NAMALWA (cell line): ENCODE measurements at regions not wholly inside any gene's neighbourhood (a gene's known extent, or its start where the extent isn't known, plus 50 kb on each side); places are given as distances from the start of the nearest gene placed in this dataset.

ENCODE experiments used
- DNase-seq: peaks from one replicate; pipeline ENCODE4 v3.0.0-alpha.2; 2015; ENCODE audit warnings: low spot score

DNA sequence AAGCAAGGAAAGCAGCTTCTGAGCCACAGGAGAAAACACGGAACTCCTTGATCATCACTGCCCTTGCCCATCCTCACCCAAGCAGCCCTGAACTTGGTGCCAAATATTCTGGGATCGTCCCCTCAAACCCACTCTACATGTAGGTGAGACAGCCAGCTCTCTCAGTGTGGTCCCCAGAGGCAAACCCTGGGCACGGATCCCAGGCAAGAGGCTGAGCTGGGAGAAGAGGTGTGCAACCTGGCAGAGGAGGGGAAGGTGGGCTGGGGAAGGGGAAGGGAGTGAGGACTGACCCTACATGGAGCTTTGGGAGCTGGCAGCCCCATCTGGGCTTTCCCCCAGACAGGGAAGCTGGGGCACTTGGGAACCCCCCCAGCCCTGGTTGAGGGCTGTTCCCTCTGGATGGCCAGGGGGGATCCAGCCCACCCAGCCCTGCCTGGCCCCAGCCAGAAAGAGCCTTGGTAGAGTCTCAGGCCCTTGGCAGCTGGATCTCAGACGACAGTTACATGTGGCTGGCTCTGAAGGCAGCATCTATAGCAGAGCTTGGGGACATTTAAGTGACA is 186.2 kb upstream of the CST7 start:
- DNase-seq, result no peak

DNA sequence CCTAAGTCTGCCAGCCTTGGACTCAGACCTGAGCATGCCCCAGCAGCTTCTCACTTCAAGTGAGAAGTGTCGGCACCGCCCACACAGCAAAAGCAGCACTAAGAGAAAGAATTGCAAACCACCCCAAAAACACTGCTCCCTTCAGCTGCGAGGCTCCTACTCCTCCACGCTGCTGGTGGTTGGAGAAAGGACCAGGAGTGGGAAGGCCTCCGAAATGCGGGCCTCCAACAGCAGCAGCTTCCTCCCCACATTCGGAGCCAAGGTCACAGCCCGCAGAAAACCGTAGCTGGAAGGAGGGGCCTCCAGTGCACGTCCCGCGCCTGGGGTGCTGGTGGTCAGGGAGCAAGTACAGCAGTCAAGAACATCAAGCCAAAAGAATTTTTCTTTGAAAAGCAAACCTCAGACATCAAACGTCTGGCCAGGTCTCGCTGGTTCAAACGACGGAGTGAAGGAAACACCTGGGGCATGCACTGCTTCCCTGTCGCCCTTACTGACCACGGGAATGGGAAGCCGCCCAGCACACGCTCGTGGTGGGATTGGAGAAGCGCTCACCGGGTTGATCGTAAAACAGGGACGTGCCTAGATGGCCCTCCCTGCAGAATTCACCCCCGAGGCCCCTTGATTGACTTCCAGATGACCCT is 185.6 kb upstream of the CST7 start:
- no peak for DNase-seq

DNA sequence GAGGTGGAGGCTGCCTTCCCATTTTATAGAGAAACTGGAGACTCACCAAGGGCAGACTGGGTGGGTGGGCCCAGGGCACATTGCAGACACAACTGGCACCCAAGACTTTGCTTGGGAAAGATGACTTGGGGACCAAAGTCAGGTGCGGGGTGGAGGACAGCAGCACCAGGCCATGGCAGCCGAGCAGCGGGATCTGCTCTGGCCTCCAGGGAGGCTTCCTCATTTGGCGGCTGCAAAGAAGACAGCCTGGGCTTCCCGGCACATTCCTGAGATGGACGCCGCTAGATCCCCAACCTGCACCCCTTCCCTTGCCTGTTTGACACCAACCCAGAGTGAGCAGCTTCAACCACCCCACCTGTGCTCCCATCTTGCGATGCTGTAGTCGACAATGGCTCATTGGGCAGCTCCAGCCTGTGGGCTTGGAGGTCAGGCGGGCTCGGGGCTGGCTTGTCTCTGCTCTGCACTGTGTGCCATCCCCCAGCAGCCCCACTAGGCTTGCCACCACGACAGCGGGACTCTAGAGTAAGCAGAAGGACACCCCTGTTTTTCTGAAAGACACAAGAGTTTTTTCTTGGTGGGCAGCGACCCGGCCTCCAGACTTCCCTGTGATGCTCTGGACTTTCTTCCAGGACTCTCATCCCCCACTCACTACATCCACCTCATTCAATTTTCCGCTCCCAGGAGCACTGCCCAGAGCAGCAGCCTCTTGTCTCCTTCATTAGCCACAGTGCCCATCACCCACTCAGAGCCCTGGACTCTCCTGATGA is 184.9 kb upstream of the CST7 start:
- no peak for DNase-seq

DNA sequence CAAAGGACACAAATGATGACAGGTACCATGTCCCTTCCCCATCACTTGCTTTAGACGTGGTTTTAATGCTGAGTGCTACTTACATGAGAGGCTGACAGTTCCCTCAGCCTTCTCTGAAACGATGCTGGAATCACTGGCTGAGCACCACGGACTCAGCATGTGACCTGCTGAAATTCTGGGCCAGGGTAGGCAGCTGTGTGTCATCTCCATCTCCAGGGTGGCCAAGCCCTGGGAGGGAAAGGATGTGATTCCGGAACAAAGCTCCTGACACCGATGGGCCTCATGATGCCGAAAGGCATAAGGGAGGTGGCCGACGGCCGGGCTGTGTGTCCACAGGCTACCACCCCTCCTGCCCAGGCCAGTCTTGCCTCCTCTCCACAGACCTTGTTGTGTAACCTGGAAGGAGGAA is 184.3 kb upstream of the CST7 start:
- DNase-seq, result no peak

DNA sequence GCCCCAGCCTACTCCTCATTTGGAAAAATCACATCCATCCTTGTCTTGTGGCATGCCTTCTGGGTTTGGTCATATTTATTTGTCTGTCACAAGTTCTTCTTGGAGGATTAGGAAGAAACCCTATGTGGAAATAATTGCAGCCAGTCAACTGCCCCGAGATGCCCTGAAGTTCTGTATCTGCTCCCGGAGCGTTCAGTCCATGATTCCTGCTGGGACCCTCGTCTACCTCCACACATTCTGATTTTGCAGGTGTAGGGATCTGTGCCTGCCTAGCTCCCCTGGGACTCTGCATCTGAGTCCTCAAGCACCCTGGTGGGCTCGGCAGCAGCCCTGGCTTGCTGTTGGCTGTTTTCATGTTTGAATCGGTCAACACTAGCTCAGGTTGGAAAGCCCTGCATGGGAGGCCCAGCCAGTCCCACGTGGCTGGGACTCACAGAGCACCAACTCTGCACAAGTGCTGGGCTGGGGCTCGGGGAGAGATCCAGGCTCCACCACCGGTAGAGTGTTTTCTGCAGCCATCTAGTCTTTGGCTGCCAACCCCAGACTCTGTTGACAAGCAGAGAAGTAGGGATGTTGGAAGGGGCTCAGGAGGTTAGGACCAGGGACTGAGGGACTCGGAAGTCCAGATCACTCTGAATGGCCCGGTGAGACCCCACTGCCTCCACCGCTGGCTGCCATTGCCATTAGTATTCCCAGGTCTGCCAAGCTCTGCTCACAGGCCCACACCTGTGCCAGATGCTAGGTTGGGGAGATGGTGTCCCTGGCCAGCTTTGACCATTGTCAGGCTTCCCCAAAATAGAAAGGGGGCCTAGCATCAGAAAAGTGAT is 183.5 kb upstream of the CST7 start:
- DNase-seq, result no peak

DNA sequence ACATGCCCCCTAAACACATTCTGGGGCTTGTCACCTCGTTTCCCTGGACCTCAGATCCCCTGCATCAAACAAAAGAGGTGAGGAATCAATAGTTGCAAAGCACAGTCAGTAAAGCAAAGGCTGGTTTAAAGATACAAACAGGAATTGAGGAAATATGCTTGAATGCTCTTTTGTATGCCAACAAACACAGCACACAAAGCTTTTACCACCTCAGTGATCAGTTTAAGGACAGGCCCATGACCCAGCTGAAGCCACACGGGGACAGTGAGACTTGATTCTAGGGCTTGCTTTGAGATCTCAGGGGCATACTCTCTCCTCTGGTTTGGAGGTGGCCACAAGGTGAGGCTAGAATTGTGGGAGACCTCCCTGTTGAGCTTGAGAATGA is 182.9 kb upstream of the CST7 start:
- DNase-seq, result no peak

DNA sequence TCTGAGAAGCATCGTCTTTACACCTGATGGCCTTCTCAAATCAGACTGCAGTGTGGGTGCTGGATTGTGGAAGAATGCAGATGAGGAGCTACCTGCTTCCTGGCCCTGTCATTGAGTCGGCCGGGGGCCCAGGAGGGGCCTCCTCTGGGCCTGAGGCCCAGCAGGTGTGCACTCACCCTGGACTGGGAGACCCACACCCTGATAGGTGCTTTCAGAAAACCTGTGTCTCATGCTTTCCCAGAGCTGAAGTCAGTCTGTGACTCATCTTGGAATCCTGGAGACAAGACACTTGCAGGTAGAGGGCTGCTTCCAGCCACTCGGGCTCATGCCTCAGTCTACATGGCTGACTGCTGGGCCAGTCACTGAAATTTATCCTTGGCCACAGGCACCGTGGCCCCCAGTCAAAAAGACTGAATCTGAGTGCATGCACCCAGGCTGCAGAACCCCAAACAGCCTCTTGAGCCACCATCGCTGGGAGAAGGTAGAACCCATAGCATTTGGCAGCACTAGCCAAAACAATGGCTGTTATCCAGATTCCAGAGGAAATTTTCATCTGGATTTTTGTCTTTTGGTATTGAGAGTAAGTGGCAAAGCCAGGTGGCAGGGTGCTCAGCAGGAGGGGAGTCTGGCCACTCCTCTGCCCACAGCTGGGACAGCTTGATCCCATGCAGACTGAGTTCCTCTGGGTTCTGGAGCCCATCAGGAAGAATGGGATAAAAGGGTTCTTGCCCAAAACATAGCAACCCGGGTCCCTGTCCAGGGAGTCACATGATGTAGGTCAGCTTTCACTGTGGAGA is 182.0 kb upstream of the CST7 start:
- no peak for DNase-seq

DNA sequence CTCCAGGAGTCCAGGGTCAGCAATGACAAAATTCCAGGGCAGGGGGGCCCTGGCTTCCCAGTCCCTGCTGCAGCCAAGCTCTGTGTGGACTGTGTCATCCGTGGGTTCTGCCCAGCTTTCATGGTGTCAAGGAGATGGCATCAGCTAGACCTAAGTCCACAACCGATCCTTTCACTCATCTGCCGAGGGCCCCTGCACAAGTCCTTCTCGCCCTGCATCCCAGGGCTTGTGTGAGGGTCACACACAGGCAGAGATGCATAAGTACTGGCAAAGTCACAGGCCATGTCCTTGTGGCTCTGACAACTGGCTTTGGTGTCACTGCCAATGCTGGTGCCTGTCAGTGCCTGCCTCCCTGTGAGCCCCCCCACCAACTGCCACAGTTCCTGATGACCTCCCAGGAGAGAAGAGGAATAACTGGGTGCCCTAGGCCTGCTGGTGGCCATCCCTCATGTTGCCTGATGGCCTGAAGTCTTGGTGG is 181.4 kb upstream of the CST7 start:
- DNase-seq, result no peak

DNA sequence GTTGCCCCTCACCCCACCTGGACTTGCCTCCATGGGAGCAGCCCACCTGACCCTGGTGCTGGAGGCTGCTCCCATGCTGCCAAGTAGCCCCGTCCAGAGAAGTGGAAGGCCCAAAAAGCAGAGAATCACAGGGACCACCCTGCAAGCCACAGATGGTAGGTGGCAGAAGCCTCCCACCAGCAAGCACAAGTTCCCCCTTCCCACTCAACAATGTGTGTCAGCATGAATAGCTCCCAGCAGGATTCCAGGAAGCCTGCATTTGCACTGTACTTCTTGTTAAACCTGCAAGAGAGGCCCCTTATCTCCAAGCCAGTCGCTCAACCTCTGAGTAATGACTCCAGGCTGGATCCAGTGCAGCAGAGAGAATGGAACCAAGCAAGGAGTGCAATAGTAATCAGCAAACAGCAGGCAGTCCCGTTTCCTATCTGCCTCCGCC is 180.8 kb upstream of the CST7 start:
- no peak for DNase-seq

DNA sequence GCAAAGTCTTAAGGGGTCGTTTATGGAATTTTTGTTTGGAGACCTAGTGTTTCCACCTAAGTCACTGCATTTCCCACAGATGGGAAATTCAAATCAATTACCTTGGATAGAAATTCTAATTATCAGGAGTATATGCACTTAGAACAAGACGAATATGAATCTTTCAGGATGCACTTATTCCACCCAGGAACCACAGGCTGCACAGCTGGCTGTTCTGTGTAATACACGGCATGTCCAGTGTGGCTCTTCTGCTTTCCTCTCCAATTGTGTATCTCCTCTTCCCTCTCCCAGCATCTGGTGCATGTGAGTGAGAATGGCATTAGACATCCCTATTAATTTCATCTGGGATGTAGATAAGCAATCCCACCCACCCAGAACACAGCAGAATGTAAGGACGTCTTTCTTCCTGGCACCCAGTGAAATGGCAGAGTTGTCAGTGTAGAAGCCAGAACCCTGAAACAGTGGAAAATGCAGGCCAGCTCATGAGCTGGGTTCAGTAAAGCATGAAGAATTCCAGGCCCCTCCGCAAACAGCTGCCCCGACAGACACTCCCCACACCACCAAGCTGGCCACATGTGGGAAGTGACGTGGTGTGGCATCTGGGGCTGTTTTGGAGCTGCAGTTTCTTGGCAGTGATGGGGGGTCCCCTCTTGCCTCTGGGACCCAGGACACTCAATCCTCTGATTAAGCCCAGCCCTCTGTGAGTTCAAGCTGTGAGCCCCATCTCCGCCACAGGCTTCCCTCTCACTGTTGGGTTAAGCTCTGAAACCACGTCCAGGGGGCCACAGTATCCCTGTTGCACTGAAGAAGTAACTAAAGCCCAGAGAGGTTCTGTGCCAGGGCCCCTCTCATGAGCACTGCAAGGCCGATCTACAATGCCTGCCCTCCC is 180.1 kb upstream of the CST7 start:
- DNase-seq, result no peak

DNA sequence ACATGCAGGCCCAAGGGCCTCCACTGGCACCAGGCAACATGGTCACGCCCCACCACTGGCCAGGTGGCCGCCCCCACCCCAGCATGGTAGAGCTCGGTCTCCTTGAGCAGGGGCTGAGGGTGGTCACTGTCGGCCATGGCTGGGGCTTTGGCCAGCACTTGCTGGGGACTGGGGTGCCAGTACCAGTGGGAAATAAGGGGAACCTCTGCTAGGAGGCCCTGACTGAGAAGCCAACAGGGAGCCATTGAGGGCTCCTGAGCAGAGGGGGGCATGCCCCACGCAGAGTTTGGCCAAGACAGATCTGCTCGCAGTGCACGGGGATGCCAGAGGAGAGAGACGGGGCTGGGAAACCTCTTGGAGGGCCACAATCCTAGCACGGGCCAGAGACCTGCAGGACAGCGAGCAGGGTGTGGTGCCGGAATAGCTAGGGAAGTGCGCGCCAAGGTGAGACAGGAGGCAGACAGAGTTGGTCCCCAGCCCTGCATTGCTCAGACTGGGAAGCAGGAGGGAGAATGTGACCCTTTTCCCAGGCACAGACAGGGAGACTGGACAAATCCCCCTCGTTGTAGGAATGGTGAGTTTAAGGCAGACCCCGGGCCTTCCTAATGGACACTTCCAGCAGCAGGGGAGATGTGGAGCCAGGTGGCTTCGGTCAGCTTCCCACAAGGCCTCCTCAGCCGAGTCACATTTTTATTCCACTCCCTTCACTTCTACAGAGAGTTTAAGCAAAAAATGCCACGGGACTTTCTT is 179.0 kb upstream of the CST7 start:
- no peak for DNase-seq

DNA sequence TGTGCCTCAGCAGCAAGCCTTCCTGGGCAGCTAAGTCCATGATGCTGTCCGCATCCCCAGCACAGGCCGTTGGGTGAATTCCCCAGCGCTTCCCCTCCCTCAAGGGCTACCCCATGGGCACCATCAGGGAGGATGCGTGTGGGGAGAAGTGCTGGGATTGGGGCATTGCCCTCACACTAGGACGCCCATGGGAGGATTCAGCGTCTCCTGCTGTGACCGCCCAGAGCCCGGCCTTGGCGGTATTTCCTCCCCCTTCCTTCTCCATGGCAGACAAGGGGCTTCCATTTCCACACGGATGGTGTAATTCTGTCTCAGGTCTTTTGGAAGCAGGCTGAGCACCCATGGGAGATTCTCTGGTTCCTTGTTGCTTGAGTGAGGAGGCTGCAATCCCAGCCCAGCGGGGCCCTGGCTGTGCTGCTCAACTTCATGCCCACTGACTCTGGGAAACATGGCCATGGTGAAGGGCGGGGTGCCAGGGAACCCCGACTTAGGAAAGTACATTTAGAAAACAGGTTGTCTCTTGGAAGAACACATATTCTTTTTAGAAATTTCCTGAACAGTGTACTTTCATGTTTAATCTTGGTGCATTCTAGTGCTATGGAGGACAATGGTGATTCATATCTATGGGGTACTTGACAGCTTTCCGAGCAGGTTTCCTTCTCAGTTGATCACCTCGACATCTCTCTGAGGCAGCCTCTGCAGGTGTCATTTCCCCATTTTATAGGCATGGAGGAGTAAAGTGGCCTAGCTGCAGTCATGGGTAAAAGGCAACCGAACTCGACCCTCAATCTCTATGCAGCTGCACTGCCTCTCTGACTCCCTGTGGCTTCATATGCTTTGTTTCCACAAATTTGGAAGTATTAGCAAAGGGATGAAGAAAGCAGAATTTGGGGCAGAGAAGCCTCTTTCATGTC is 178.2 kb upstream of the CST7 start:
- DNase-seq, result no peak

DNA sequence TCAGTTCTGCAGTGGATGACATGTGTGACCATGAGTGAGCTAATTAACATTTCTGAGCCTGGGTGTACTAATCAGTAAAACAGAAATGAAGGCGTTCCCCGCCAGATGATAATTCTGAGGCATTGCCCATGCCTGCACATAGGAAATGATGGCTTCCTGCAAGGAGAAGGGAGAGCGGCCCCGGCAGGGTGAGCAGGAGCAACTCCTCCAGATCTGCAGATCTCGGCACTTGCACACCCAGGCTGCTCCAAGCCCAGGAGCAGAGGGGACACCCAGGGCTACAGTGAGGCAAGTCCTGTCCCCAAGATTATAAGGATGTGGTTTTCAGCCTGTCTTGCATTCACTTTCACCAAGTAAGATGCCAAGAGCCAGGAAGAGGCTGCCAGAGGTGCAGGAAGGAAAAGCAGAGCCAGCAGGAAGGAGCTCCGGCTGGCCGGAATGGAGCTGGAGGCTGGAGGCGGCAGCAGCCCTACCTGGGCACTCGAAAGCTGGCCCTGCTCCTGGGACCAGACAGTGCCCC is 177.5 kb upstream of the CST7 start:
- DNase-seq, result no peak

DNA sequence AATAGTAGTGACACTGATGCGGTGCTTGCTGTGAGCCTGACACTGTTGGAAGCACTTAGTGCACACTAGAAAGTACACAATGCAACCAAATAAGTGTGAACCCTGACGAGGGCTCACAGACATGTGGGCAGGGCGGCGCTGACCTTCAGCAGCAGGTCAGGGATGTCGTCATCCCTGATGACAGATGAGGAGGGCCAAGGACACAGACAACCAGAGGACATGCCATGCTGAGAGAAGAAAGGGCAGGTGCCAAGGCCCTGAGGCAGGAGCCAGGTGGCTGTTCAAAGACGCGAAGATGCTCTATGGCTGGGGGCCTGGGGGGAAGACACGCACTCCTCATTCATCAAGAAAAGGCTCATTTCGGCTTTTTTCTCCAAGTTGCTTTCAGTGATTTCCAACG is 176.4 kb upstream of the CST7 start:
- no peak for DNase-seq

DNA sequence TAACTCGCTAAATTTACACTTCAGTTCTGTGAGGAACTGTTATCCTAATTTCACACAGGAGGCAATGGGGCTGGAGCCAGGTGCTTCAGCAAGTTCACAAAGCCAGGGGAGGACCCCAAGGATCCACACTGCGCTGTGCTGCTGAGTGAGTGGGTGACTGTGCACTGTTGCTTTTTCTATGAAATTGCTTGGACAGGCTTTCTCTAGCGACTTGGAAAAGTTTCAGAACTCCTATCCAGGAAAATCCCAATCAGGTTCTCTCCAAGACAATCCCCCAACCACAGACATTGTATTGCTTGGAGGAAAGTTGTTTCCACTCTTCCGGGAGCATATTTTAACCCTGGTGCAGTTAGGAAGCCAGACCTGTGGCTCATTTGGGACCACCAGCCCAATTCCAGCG is 175.9 kb upstream of the CST7 start:
- no peak for DNase-seq

DNA sequence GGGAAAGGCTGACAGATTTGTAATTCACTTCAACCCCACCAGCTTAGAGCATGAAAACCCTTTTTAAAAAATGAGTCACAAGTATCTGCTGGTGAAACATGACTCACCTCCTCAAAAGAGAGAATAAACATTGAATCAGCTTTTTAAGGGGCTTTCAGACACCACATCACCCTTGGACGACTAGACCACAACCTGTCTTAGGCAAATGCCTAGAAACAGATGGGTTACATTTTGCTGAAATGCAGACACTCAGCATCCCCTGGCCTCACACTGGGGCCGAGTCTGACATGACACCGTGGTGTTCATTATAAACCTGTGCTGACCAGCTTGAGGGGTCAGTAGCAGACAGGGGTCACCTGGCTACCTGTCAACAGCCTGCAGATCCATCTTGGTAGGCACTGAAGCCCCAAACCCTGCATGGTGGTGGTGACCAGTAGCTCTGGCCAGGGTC is 175.3 kb upstream of the CST7 start:
- no peak for DNase-seq

DNA sequence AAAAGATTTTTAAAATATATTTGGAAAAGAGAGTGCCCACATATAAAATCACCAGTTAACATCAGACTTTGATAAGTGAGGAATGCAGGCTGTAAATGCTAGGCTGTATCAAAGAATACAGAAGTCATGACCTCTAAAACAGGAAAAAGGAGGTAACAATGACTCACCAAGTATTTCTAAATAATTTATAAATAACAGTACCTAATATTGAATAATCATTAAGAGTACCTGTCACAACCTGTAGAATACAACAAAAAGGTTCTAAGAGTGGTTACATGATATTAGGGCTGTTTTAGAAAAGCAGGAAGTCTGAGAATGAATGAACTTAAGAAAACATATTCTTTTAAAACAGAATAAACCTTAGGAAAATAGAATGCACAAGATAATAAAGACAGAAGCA is 173.1 kb upstream of the CST7 start:
- no peak for DNase-seq

DNA sequence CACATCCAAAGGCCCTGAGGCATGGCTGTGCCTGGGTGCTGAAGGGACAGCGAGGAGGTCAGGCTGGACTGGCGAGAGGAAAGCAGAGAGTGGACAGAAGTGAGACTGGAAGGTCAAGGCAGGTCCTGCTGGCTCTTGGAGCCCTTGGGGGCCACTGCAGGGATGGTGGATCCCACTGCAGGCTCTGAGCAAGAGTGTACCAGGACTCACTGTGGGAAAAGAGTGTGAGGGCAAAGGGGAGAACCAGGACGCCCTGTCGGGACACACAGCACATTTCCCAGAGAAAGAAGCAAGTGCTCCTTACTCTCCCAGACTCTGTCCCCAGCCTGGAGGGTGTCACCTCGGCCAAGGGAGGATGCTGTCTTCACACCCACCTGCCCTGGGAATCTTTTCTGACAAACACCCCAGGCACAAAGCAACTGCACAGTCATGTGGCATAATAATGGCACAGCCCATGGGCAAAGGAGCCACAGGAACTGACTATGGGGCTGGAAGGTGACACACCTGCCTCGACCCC is 172.3 kb upstream of the CST7 start:
- no peak for DNase-seq
